Ovary (tissue), 7 donors: ENCODE measurements at regions not wholly inside any gene's neighbourhood (a gene's known extent, or its start where the extent isn't known, plus 50 kb on each side); places are given as distances from the start of the nearest gene placed in this dataset.

Source experiments
- DNase-seq, 5 donors: peaks; one replicate each; pipeline ENCODE4 v3.0.0-alpha.2; 2019 to 2020
- H3K27ac ChIP-seq, 2 donors: fragments of 200-600 bp; one replicate each; pipeline versions ENCODE4 v1.5.1 to v1.8.0; 2019 to 2022
- H3K27me3 ChIP-seq: fragments of 200-600 bp; one replicate; pipeline ENCODE4 v1.8.0; 2022
- H3K36me3 ChIP-seq: fragments of 200-600 bp; sonication (generic); one replicate; pipeline ENCODE4 v1.5.1; 2019
- H3K4me1 ChIP-seq: one replicate; pipeline ENCODE4 v1.8.1; 2013; ENCODE audit warnings: mild to moderate bottlenecking, moderate library complexity; ENCODE audit not compliant: insufficient read depth
- H3K4me3 ChIP-seq: fragments of 200-600 bp; sonication (generic); one replicate; pipeline ENCODE4 v1.5.1; 2017
- H3K9me3 ChIP-seq, 2 donors: fragments of 200-600 bp in 1 of 2; sonication (generic) in 1 of 2; one replicate each; pipeline versions ENCODE4 v1.5.1 to v1.8.1; 2013 to 2019; ENCODE audit warnings: mild to moderate bottlenecking in 1 of 2, moderate library complexity in 1 of 2
- EP300 ChIP-seq: sonication (generic); formaldehyde crosslinking; IDR thresholded peaks from one replicate; pipeline ENCODE4 v1.6.1; 2017; ENCODE audit warnings: antibody characterized with exemption
- POLR2A ChIP-seq: fragments of 450-650 bp; IDR thresholded peaks from one replicate; pipeline ENCODE4 v1.6.1; 2017; ENCODE audit warnings: antibody characterized with exemption, mild to moderate bottlenecking, moderate library complexity
- whole genome bisulfite sequencing, 3 donors: extraction: QIAGEN DNeasy Blood & Tissue Kit in 1 of 3; methylation state at CpG; one replicate each; pipeline versions ENCODE4 v1.1.5 to v1.1.7; 2013 to 2017; 5-methylcytosine and 5-hydroxymethylcytosine counted together
- intact Hi-C, 4 donors: fragments of 100-400 bp; cut with DNase I; formaldehyde crosslinking; loops; one replicate each; pipeline versions ENCODE4 v1.11.0 to v1.15.1; 2022 to 2023
- TF ChIP-seq, protein P1 (sequence below), 3 donors: fragments of 450-650 bp in 2 of 3; fragments of 200-600 bp in 1 of 3; IDR thresholded peaks; one replicate each; pipeline versions ENCODE4 v1.5.1 to v1.8.0; 2016 to 2022; ENCODE audit warnings: antibody characterized with exemption in 3 of 3, mild to moderate bottlenecking in 1 of 3
- donor health status: DM: no; HTN: no; CAD: no; lungs with moderate emphysema.
- donor health status: DM: no; HTN: no; CAD: no.
- donor health status: Bipolar disorder and iron deficiency.
- donor health status: DM: no; HTN: no; CAD: no.
- donor health status: DM: yes; HTN: yes; CAD: no.

- no peak overlapping the region for H3K4me3 ChIP-seq
- intact Hi-C loops, result no loop called here
- no peak for DNase-seq
- peaks cover 19% of the 10 kb centered on the region for H3K4me1 ChIP-seq
- H3K27ac ChIP-seq, result no peak overlapping the region
- TF ChIP-seq, protein P1, sequence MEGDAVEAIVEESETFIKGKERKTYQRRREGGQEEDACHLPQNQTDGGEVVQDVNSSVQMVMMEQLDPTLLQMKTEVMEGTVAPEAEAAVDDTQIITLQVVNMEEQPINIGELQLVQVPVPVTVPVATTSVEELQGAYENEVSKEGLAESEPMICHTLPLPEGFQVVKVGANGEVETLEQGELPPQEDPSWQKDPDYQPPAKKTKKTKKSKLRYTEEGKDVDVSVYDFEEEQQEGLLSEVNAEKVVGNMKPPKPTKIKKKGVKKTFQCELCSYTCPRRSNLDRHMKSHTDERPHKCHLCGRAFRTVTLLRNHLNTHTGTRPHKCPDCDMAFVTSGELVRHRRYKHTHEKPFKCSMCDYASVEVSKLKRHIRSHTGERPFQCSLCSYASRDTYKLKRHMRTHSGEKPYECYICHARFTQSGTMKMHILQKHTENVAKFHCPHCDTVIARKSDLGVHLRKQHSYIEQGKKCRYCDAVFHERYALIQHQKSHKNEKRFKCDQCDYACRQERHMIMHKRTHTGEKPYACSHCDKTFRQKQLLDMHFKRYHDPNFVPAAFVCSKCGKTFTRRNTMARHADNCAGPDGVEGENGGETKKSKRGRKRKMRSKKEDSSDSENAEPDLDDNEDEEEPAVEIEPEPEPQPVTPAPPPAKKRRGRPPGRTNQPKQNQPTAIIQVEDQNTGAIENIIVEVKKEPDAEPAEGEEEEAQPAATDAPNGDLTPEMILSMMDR (IDR thresholded peaks at IDR 0.05), result no peak
- TF ChIP-seq EP300, result no peak
- no peak for TF ChIP-seq POLR2A
- H3K27me3 ChIP-seq, result no peaks in the 10 kb centered on the region
- no peaks in the 10 kb centered on the region for H3K9me3 ChIP-seq
- H3K36me3 ChIP-seq, result no peaks in the 10 kb centered on the region
- WGBS, 3 donors, result 73 to 83% (median 73%) methylated on average over 2 of the region's 2 CpGs
These were observed 93.5 kb upstream of the NFIA start for GRCh38 chr1:60988891-60989290.

- Histone ChIP-seq H3K4me3 (no peak overlapping the region), H3K36me3 (no peaks in the 10 kb centered on the region), H3K4me1 (peaks cover 22% of the 10 kb centered on the region), H3K27ac (no peak overlapping the region), H3K27me3 (no peaks in the 10 kb centered on the region), H3K9me3 (no peaks in the 10 kb centered on the region)
- intact Hi-C loops, result no loop called here
- TF ChIP-seq, protein P1 (IDR thresholded peaks at IDR 0.05), result no peak
- TF ChIP-seq POLR2A, result no peak
- TF ChIP-seq EP300, result no peak
- 96 to 98% (median 98%) methylated on average over 3 of the region's 3 CpGs for WGBS, 3 donors
- DNase-seq, result no peak
These were observed 94.5 kb upstream of the NFIA start for GRCh38 chr1:60987904-60988303.

DNA sequence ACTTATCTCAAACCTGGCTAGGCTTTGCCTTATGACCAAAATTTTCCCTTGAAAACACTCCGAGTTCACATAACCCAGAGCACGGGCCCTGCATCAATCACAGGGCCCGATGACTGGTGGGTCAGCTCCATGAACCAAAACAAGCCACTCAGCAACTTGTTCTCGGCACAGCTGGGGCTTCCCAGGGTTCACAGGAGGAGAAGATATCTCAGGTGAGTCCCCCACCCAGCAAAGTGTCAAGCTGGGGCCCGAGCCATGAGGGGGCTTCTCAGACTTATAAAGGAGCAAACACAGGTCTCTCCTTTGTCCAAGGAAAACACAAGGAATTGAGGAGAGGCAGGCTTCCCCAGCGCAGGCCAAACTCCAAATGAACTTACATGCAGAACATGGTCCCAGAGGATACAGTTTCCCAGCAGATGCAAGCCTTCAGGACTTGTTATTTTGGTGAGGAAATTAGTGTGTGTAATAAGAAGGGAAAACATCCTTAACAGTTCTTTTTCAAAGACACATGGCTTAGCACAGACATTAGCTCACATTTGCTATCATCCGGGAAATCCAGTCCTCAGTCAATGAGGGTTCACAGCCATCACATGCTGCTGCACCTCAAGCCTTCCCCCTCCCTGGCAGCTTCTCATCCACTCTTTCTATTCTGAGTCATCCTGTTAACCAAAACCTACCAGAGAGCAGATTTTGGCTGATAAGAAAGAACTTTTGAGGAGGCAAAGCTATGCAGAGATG, 98.1 kb upstream of the NFIA start:
- 4 to 9% (median 6%) methylated on average over 7 of the region's 7 CpGs for WGBS, 3 donors
- intact Hi-C loops, result no loop called here
- Histone ChIP-seq H3K27me3 (no peaks in the 10 kb centered on the region), H3K4me1 (peaks cover 14% of the 10 kb centered on the region), H3K27ac (peak overlapping the region; percentile 71 to 84), H3K4me3 (no peak overlapping the region), H3K36me3 (no peaks in the 10 kb centered on the region), H3K9me3 (no peaks in the 10 kb centered on the region)
- peak; percentile 71 to 82 (median 80) for DNase-seq
- TF ChIP-seq, protein P1 (IDR thresholded peaks at IDR 0.05), result no peak
- no peak for TF ChIP-seq POLR2A
- TF ChIP-seq EP300, result no peak

- Histone ChIP-seq H3K9me3 (no peaks in the 10 kb centered on the region), H3K4me3 (no peak overlapping the region), H3K36me3 (no peaks in the 10 kb centered on the region), H3K4me1 (peaks cover 14% of the 10 kb centered on the region), H3K27me3 (no peaks in the 10 kb centered on the region), H3K27ac (peak overlapping the region; percentile 71 to 84)
- 12 to 28% (median 20%) methylated on average over 8 of the region's 8 CpGs for WGBS, 3 donors
- TF ChIP-seq, protein P1 (IDR thresholded peaks at IDR 0.05), result no peak
- TF ChIP-seq POLR2A (no peak), EP300 (no peak)
- intact Hi-C loops, result no loop called here
- peak in 1 of 5 donors; percentile 39 for DNase-seq
These were observed 98.7 kb upstream of the NFIA start for GRCh38 chr1:60983701-60984061.
